Activated naive CD8-positive, alpha-beta T cell treated with anti-CD3 and anti-CD28 coated beads, Interleukin-2, amount 10 ng/mL, durations not matched to agents 7 days and 5 days (primary cell): ENCODE measurements at regions not wholly inside any gene's neighbourhood (a gene's known extent, or its start where the extent isn't known, plus 50 kb on each side); places are given as distances from the start of the nearest gene placed in this dataset.

Experiments used
- ATAC-seq: fragments of 150-1000 bp; cut with Tn5 transposase; one replicate; pipeline ENCODE4 v1.10.0; 2021; ENCODE audit warnings: low read depth, moderate library complexity
- POLR2A ChIA-PET: fragments of 350-600 bp; sonication (Branson Sonifier 250); formaldehyde crosslinking; loops from one replicate; lab custom pipeline; 2021; ENCODE audit warnings: antibody characterized with exemption; lab: Charles Lee
- DNase-seq: peaks from one replicate; pipeline ENCODE4 v3.0.0; 2021
- H3K27ac Mint-ChIP-seq: one replicate; pipeline ENCODE4 v1.8.0; 2022; ENCODE audit warnings: mild to moderate bottlenecking, mixed read lengths
- H3K27me3 Mint-ChIP-seq: one replicate; pipeline ENCODE4 v1.8.0; 2022; ENCODE audit warnings: mild to moderate bottlenecking, moderate library complexity, mixed read lengths
- H3K36me3 Mint-ChIP-seq: one replicate; pipeline ENCODE4 v1.8.0; 2021; ENCODE audit warnings: mild to moderate bottlenecking, mixed read lengths
- H3K4me1 Mint-ChIP-seq: one replicate; pipeline ENCODE4 v1.8.0; 2021; ENCODE audit warnings: mixed read lengths
- H3K4me3 Mint-ChIP-seq: one replicate; pipeline ENCODE4 v1.8.0; 2022; ENCODE audit warnings: mild to moderate bottlenecking, moderate library complexity, mixed read lengths
- H3K9me3 Mint-ChIP-seq: one replicate; pipeline ENCODE4 v1.8.0; 2021; ENCODE audit warnings: mixed read lengths

DNA sequence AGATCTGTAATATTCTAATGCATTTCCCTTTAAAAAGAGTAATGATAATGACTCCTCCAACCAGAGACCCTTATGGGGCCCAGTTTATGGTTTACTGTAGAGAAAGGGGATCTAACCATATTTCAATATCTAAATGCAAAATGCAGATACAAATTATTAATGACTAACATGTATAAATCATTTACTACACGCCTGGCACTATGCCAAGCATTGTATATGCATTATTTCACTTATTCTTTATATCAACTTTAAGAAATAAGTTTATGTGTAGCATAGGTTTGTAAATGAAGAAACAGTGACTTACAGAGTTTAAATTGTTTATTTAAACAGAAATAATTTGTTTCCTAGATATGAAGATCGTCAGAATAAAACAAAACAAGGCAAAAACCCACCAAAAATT, 86.2 kb upstream of the SCEL start:
- POLR2A ChIA-PET: no interaction called here
- no peak overlapping the region for H3K27ac Mint-ChIP-seq

DNA sequence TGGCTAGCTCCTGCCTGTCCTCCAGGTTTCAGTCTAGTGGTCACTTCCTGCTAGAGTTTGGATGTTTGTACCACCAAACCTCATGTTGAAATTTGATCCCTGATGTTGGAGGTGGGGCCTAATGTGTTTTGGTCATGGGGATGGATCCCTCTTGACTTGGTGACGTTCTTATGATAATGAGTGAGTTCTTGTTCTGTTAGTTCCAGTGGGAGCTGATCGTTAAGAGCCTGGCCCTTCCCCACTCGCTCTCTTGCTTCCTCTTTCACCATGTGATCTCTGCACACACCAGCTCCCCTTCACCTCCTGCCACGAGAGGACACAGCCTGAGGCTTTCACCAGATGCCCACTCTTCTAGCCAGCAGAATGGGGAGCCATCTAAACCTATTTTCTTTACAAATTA, 86.8 kb upstream of the SCEL start:
- H3K9me3 Mint-ChIP-seq: peaks cover 2% of the 10 kb centered on the region
- DNase-seq (no peak), ATAC-seq (no peak)
- H3K36me3 Mint-ChIP-seq: no peaks in the 10 kb centered on the region
- POLR2A ChIA-PET: no interaction called here
- H3K4me3 Mint-ChIP-seq: no peak overlapping the region
- no peak overlapping the region for H3K27ac Mint-ChIP-seq
- no peaks in the 10 kb centered on the region for H3K4me1 Mint-ChIP-seq
- H3K27me3 Mint-ChIP-seq: peaks cover 9% of the 10 kb centered on the region

More for the DNA sequence above, 86.2 kb upstream of the SCEL start:
- H3K4me1 Mint-ChIP-seq: no peaks in the 10 kb centered on the region
- no peak overlapping the region for H3K4me3 Mint-ChIP-seq
- ATAC-seq: no peak
- no peak for DNase-seq
- no peaks in the 10 kb centered on the region for H3K36me3 Mint-ChIP-seq
- H3K27me3 Mint-ChIP-seq: peaks cover 9% of the 10 kb centered on the region
- peaks cover 2% of the 10 kb centered on the region for H3K9me3 Mint-ChIP-seq

DNA sequence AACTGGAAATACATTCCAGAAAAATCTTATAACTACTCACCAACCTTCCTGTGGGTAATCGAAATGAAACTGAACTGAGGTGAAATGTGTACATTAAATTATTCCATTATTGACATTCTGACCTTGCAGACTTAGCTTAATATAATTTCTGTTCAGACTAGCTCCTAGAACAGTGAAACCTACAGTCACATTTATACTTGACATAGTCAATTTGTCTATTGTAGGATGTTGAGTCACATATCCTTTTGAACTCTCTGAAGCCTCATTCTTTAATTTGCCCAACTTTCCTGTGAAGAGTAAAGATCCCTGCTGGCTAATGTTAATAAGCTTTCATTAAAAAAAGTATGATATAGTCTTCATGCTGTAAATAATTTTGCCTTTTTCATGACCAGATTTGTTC, 92.0 kb upstream of the SCEL start:
- H3K4me1 Mint-ChIP-seq: no peaks in the 10 kb centered on the region
- H3K27me3 Mint-ChIP-seq: peaks cover 11% of the 10 kb centered on the region
- H3K9me3 Mint-ChIP-seq: peaks cover 5% of the 10 kb centered on the region
- H3K36me3 Mint-ChIP-seq: no peaks in the 10 kb centered on the region
- no peak for DNase-seq
- H3K4me3 Mint-ChIP-seq: no peak overlapping the region
- POLR2A ChIA-PET: no interaction called here
- no peak overlapping the region for H3K27ac Mint-ChIP-seq
- no peak for ATAC-seq

- DNase-seq (no peak), ATAC-seq (no peak)
- POLR2A ChIA-PET: no interaction called here
- Mint-ChIP-seq H3K9me3 (peaks cover 6% of the 10 kb centered on the region), H3K27me3 (peaks cover 5% of the 10 kb centered on the region), H3K27ac (no peak overlapping the region), H3K4me3 (no peak overlapping the region), H3K36me3 (no peaks in the 10 kb centered on the region), H3K4me1 (no peaks in the 10 kb centered on the region)
Measured at GRCh38 chr13:77437267-77437666, 98.2 kb upstream of the SCEL start.

DNA sequence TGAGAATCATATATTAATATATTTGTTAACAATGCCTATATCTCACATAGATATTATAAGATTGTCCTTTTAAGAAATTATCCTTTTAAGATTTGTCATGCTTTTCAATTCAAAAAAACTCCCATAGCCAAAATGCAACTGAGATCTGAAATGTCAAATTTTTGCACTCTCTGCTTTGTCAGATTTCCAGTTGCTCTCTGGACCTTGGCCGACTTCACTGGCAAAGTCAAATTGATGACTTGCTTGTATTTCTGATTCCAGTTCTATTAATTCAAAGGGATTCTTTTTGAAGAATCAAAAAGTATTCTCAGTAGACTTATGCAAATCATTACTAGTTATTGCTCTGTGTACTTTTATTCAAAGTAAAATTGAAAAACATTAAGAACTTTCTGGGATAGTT, 101.2 kb upstream of the SCEL start:
- peaks cover 3% of the 10 kb centered on the region for H3K9me3 Mint-ChIP-seq
- H3K36me3 Mint-ChIP-seq: no peaks in the 10 kb centered on the region
- DNase-seq (no peak), ATAC-seq (no peak)
- POLR2A ChIA-PET: no interaction called here
- H3K4me1 Mint-ChIP-seq: no peaks in the 10 kb centered on the region
- H3K27ac Mint-ChIP-seq: no peak overlapping the region
- peaks cover 3% of the 10 kb centered on the region for H3K27me3 Mint-ChIP-seq
- no peak overlapping the region for H3K4me3 Mint-ChIP-seq

DNA sequence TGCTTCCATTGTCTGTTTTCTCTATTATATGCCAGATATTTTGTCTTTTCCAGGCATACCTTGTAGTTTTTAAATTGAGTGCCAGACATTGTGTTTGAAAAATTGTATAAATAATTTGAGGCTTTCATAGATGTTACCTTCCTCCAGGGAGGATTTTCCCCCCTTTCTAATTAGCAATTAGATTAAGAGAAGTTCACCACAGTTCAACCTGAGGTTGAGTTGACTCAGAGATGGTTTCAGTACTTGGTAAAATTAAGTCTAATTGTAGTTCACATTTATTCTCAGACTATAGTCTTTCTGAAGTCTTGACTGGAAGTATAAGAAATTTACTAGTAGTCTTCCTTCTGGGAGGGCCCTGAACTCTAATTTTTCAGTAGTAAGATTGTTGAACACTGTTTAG, 104.1 kb upstream of the SCEL start:
- H3K4me1 Mint-ChIP-seq: no peaks in the 10 kb centered on the region
- no peaks in the 10 kb centered on the region for H3K36me3 Mint-ChIP-seq
- H3K27me3 Mint-ChIP-seq: peaks cover 3% of the 10 kb centered on the region
- POLR2A ChIA-PET: no interaction called here
- DNase-seq: no peak
- no peak for ATAC-seq
- no peak overlapping the region for H3K4me3 Mint-ChIP-seq
- peaks cover 1% of the 10 kb centered on the region for H3K9me3 Mint-ChIP-seq
- no peak overlapping the region for H3K27ac Mint-ChIP-seq

GRCh38 chr13:77430377-77430951, 103.6 kb upstream of the MYCBP2 start:
- POLR2A ChIA-PET: no interaction called here
- H3K4me1 Mint-ChIP-seq: no peaks in the 10 kb centered on the region
- no peaks in the 10 kb centered on the region for H3K36me3 Mint-ChIP-seq
- H3K4me3 Mint-ChIP-seq: no peak overlapping the region
- peaks cover 3% of the 10 kb centered on the region for H3K27me3 Mint-ChIP-seq
- DNase-seq (no peak), ATAC-seq (no peak)
- no peak overlapping the region for H3K27ac Mint-ChIP-seq
- H3K9me3 Mint-ChIP-seq: no peaks in the 10 kb centered on the region

- ATAC-seq (no peak), DNase-seq (no peak)
- Mint-ChIP-seq H3K27ac (no peak overlapping the region), H3K4me1 (no peaks in the 10 kb centered on the region), H3K4me3 (no peak overlapping the region), H3K36me3 (no peaks in the 10 kb centered on the region), H3K27me3 (peaks cover 3% of the 10 kb centered on the region), H3K9me3 (no peaks in the 10 kb centered on the region)
- POLR2A ChIA-PET: no interaction called here
Measured at GRCh38 chr13:77429320-77430142, 102.6 kb upstream of the MYCBP2 start.

DNA sequence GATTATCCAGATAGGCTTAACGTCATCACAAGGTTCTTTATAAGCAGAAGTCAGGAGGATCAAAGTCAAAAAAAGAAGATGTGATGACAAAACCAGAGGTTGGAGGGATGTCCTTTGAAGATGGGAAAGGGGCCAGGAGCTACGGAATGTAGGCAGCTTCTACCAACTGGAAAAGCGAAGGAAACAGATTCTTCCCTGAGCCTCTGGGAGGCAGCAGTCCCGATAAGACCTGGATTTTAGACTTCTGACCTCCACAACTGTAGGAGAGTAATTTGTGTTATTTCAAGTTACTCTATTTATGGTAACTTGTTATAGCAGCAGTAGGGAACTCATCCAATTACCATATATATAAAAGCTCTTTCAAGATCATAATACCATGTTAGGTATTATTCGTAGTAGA, 98.8 kb upstream of the MYCBP2 start:
- no peaks in the 10 kb centered on the region for H3K9me3 Mint-ChIP-seq
- H3K4me1 Mint-ChIP-seq: no peaks in the 10 kb centered on the region
- no peak for ATAC-seq

DNA sequence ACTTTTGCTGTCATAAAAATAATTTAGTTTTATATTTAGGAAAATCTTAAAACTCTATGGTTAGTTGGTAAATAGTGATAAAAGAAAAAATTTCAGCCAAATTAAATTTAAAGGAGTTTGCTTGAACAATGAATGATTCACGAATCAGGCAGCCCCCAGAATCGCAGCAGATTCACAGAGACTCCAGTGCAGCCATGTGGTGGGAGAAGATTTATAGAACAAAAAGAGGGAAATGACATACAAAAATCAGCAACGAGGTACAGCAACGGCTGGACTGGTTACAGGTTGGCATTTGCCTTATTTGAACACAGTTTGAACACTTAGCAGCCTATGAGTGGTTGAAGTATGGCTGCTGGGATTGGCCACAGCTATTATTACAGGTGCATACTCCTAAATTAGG, 96.4 kb upstream of the MYCBP2 start:
- Mint-ChIP-seq H3K27me3 (peaks cover 2% of the 10 kb centered on the region), H3K36me3 (no peaks in the 10 kb centered on the region), H3K4me1 (no peaks in the 10 kb centered on the region), H3K4me3 (no peak overlapping the region), H3K27ac (no peak overlapping the region), H3K9me3 (no peaks in the 10 kb centered on the region)
- ATAC-seq: no peak
- POLR2A ChIA-PET: no interaction called here
- DNase-seq: no peak

More for the DNA sequence above, 98.8 kb upstream of the MYCBP2 start:
- Mint-ChIP-seq H3K4me3 (no peak overlapping the region), H3K36me3 (no peaks in the 10 kb centered on the region), H3K27ac (no peak overlapping the region), H3K27me3 (peaks cover 2% of the 10 kb centered on the region)
- DNase-seq: no peak
- POLR2A ChIA-PET: no interaction called here

GRCh38 chr13:77422724-77423123, 95.8 kb upstream of the MYCBP2 start:
- H3K4me3 Mint-ChIP-seq: no peak overlapping the region
- H3K27ac Mint-ChIP-seq: no peak overlapping the region
- H3K36me3 Mint-ChIP-seq: no peaks in the 10 kb centered on the region
- no peaks in the 10 kb centered on the region for H3K4me1 Mint-ChIP-seq
- POLR2A ChIA-PET: no interaction called here
- DNase-seq (no peak), ATAC-seq (no peak)
- peaks cover 2% of the 10 kb centered on the region for H3K27me3 Mint-ChIP-seq
- H3K9me3 Mint-ChIP-seq: no peaks in the 10 kb centered on the region

- H3K36me3 Mint-ChIP-seq: no peaks in the 10 kb centered on the region
- no peak overlapping the region for H3K27ac Mint-ChIP-seq
- POLR2A ChIA-PET: no interaction called here
- no peaks in the 10 kb centered on the region for H3K9me3 Mint-ChIP-seq
- H3K27me3 Mint-ChIP-seq: peaks cover 2% of the 10 kb centered on the region
- ATAC-seq (no peak), DNase-seq (no peak)
- H3K4me3 Mint-ChIP-seq: no peak overlapping the region
- H3K4me1 Mint-ChIP-seq: no peaks in the 10 kb centered on the region
Measured at GRCh38 chr13:77417897-77418296, 91.0 kb upstream of the MYCBP2 start.

DNA sequence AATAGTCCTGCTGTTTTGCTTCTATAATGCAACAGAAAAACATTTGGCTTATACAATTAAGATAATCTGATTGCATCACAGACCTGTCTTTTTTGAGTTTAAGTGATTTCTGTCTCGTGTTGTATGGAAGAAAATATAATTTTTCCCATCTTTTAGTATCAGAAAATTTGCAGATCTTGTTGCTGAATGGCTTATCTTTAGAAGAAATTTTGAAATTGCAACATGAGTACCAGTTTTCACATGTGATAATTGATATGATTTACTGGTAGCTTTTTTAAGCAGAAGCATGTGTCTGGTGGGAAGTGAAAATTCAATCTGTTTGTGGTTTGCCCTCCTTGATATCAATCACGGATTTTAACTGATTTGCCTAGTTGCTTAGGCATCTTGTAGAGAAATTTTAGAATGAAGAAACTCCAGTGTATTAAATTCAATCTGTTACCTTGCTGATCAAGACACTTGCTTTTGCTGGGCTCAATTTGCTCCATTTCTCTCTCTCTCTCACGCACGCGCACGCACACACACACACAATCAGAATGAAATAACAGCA, 89.8 kb upstream of the MYCBP2 start:
- H3K4me3 Mint-ChIP-seq: no peak overlapping the region
- H3K27me3 Mint-ChIP-seq: no peaks in the 10 kb centered on the region
- H3K27ac Mint-ChIP-seq: no peak overlapping the region
- POLR2A ChIA-PET: no interaction called here
- H3K9me3 Mint-ChIP-seq: no peaks in the 10 kb centered on the region
- no peaks in the 10 kb centered on the region for H3K4me1 Mint-ChIP-seq
- ATAC-seq (no peak), DNase-seq (no peak)
- H3K36me3 Mint-ChIP-seq: no peaks in the 10 kb centered on the region
